ENCODE measurements at regions not wholly inside any gene's neighbourhood (a gene's known extent, or its start where the extent isn't known, plus 50 kb on each side); places are given as distances from the start of the nearest gene placed in this dataset.
A peak's percentile ranks its signal among the peaks of the same experiment; 100 is the strongest.

- no peaks in the 10 kb centered on the region for H3K36me3 ChIP-seq (ENCODE audit: insufficient read depth, low read length, poor library complexity, severe bottlenecking)
- H3K27ac ChIP-seq (ENCODE audit: low read depth, low read length, poor library complexity, severe bottlenecking), result peak overlapping the region; percentile 69
- H3K9me3 ChIP-seq (ENCODE audit: low read depth, low read length, poor library complexity, severe bottlenecking), result no peaks in the 10 kb centered on the region
- intact Hi-C loops (cut with micrococcal nuclease; ENCODE audit: unreplicated experiment), result no loop called here
- TF ChIP-seq EZH2 (IDR thresholded peaks at IDR 0.05; ENCODE audit: borderline replicate concordance, low read depth, low read length, poor library complexity, severe bottlenecking), result no peak
- TF ChIP-seq CTCF (conservative IDR thresholded peaks at IDR 0.05; ENCODE audit: low read depth, low read length), result no peak
- peaks cover 47% of the 10 kb centered on the region for H3K4me1 ChIP-seq (ENCODE audit: insufficient read depth, low read length, poor library complexity, severe bottlenecking)
- CTCF ChIA-PET, result no interaction called here
- no TSS peak for BruUV-seq (replicated peaks)
- DNase-seq (ENCODE audit: low spot score), result peak; percentile 45
- POLR2A ChIA-PET (ENCODE audit: low non-redundant PET), result no interaction called here
- no peaks in the 10 kb centered on the region for H3K27me3 ChIP-seq (replicated peaks; ENCODE audit: insufficient read depth, low read depth, low read length, poor library complexity)
- peak overlapping the region; percentile 28 for H3K4me3 ChIP-seq (ENCODE audit: low read depth, low read length, poor library complexity, severe bottlenecking)
Observed at GRCh38 chr10:29687421-29688164, 52.8 kb upstream of the SVIL start.

- ChIA-PET CTCF (no interaction called here), POLR2A (ENCODE audit: low non-redundant PET) (no interaction called here)
- no TSS peak for BruUV-seq (replicated peaks)
- TF ChIP-seq CTCF (conservative IDR thresholded peaks at IDR 0.05; ENCODE audit: low read depth, low read length) (no peak), EZH2 (IDR thresholded peaks at IDR 0.05; ENCODE audit: borderline replicate concordance, low read depth, low read length, poor library complexity, severe bottlenecking) (no peak)
- intact Hi-C loops (cut with micrococcal nuclease; ENCODE audit: unreplicated experiment), result no loop called here
- peaks cover 28% of the 10 kb centered on the region for H3K4me1 ChIP-seq (ENCODE audit: insufficient read depth, low read length, poor library complexity, severe bottlenecking)
- no peak overlapping the region for H3K27ac ChIP-seq (ENCODE audit: low read depth, low read length, poor library complexity, severe bottlenecking)
- no peak overlapping the region for H3K4me3 ChIP-seq (ENCODE audit: low read depth, low read length, poor library complexity, severe bottlenecking)
- H3K36me3 ChIP-seq (ENCODE audit: insufficient read depth, low read length, poor library complexity, severe bottlenecking), result no peaks in the 10 kb centered on the region
- no peaks in the 10 kb centered on the region for H3K27me3 ChIP-seq (replicated peaks; ENCODE audit: insufficient read depth, low read depth, low read length, poor library complexity)
- DNase-seq (ENCODE audit: low spot score), result no peak
- no peaks in the 10 kb centered on the region for H3K9me3 ChIP-seq (ENCODE audit: low read depth, low read length, poor library complexity, severe bottlenecking)
Observed at GRCh38 chr10:29685506-29685905, 50.7 kb upstream of the SVIL start.

Measured in A673 (cell line).